SK-N-SH treated with all-trans-retinoic acid at 6 μM for 48 hours (cell line): ENCODE measurements at regions not wholly inside any gene's neighbourhood (a gene's known extent, or its start where the extent isn't known, plus 50 kb on each side); places are given as distances from the start of the nearest gene placed in this dataset.

Experiments
- ATAC-seq: fragments of 200-7000 bp; cut with Tn5 transposase; 3 replicates; pipeline ENCODE4 v1.9.1; 2020; ENCODE audit warnings: mild to moderate bottlenecking, moderate library complexity
- ARNTL ChIP-seq: fragments of 450-650 bp; formaldehyde crosslinking; IDR thresholded peaks from 2 replicates; pipeline ENCODE4 v1.5.0; 2020; ENCODE audit warnings: low read depth, mild to moderate bottlenecking, moderate library complexity, borderline replicate concordance
- BACH2 ChIP-seq: fragments of 250-450 bp; sonication (Bioruptor Pico); IDR thresholded peaks from 2 replicates; pipeline ENCODE4 v1.9.0; 2021; ENCODE audit warnings: mild to moderate bottlenecking, borderline replicate concordance
- CREB5 ChIP-seq: fragments of 250-450 bp; sonication (Bioruptor Pico); IDR thresholded peaks from 2 replicates; pipeline ENCODE4 v1.5.1; 2020; ENCODE audit warnings: low read depth, mild to moderate bottlenecking, moderate library complexity
- CSDC2 ChIP-seq: fragments of 250-450 bp; sonication (Bioruptor Pico); IDR thresholded peaks from 2 replicates; pipeline ENCODE4 v1.5.0; 2020; ENCODE audit warnings: mild to moderate bottlenecking, moderate library complexity
- CSRNP3 ChIP-seq: fragments of 250-450 bp; sonication (Bioruptor Pico); IDR thresholded peaks from 2 replicates; pipeline ENCODE4 v1.5.1; 2021; ENCODE audit warnings: mild to moderate bottlenecking, moderate library complexity
- ESRRG ChIP-seq: fragments of 250-450 bp; sonication (Bioruptor Pico); IDR thresholded peaks from 2 replicates; pipeline ENCODE4 v1.6.1; 2021; ENCODE audit warnings: mild to moderate bottlenecking
- GLIS3 ChIP-seq: fragments of 250-450 bp; sonication (Bioruptor Pico); IDR thresholded peaks from 2 replicates; pipeline ENCODE4 v1.5.0; 2020; ENCODE audit warnings: mild to moderate bottlenecking, moderate library complexity
- ISL1 ChIP-seq: fragments of 250-450 bp; sonication (Bioruptor Pico); IDR thresholded peaks from 2 replicates; pipeline ENCODE4 v2.1.2; 2022; ENCODE audit warnings: mild to moderate bottlenecking, moderate library complexity
- OSR1 ChIP-seq: fragments of 250-450 bp; sonication (Bioruptor Pico); IDR thresholded peaks from 2 replicates; pipeline ENCODE4 v1.8.0; 2022; ENCODE audit warnings: moderate library complexity, mild to moderate bottlenecking, inconsistent platforms
- PATZ1 ChIP-seq: fragments of 250-450 bp; sonication (Bioruptor Pico); IDR thresholded peaks from 2 replicates; pipeline ENCODE4 v1.8.0; 2020; ENCODE audit warnings: mild to moderate bottlenecking, moderate library complexity, borderline replicate concordance
- POU6F1 ChIP-seq: fragments of 250-450 bp; sonication (Bioruptor Pico); IDR thresholded peaks from 2 replicates; pipeline ENCODE4 v1.8.0; 2021; ENCODE audit warnings: low read depth, mild to moderate bottlenecking, moderate library complexity, borderline replicate concordance
- RARB ChIP-seq: fragments of 250-450 bp; sonication (Bioruptor Pico); IDR thresholded peaks from 2 replicates; pipeline ENCODE4 v1.8.0; 2021; ENCODE audit warnings: mild to moderate bottlenecking, moderate library complexity
- SNAI2 ChIP-seq: fragments of 250-450 bp; sonication (Bioruptor Pico); IDR thresholded peaks from 2 replicates; pipeline ENCODE4 v1.5.0; 2020; ENCODE audit warnings: mild to moderate bottlenecking, moderate library complexity
- TOX ChIP-seq: fragments of 250-450 bp; sonication (Bioruptor Pico); IDR thresholded peaks from 2 replicates; pipeline ENCODE4 v1.8.0; 2021; ENCODE audit warnings: mild to moderate bottlenecking, moderate library complexity, borderline replicate concordance
- TSHZ2 ChIP-seq: fragments of 250-450 bp; sonication (Bioruptor Pico); IDR thresholded peaks from 2 replicates; pipeline ENCODE4 v1.5.0; 2020; ENCODE audit warnings: mild to moderate bottlenecking, moderate library complexity
- ZC3H10 ChIP-seq: fragments of 250-450 bp; sonication (Bioruptor Pico); IDR thresholded peaks from 2 replicates; pipeline ENCODE4 v1.5.1; 2021; ENCODE audit warnings: mild to moderate bottlenecking, moderate library complexity
- ZFP3 ChIP-seq: fragments of 250-450 bp; sonication (Bioruptor Pico); IDR thresholded peaks from 2 replicates; pipeline ENCODE4 v1.5.0; 2020; ENCODE audit warnings: mild to moderate bottlenecking, moderate library complexity
- ZNF70 ChIP-seq: fragments of 450-650 bp; formaldehyde crosslinking; IDR thresholded peaks from 2 replicates; pipeline ENCODE4 v1.5.0; 2020; ENCODE audit warnings: mild to moderate bottlenecking, moderate library complexity

- ATAC-seq: no peak
- TF ChIP-seq ZNF70 (CRISPR knock-in tag) (no peak), CSRNP3 (CRISPR knock-in tag) (no peak), ZFP3 (no peak), SNAI2 (no peak), BACH2 (CRISPR knock-in tag) (no peak), ESRRG (CRISPR knock-in tag) (no peak), TSHZ2 (CRISPR knock-in tag) (no peak), CSDC2 (CRISPR knock-in tag) (no peak), ARNTL (no peak), ISL1 (CRISPR knock-in tag) (no peak)
These were observed 243.2 kb downstream of the NSUN3 start for GRCh38 chr3:94305835-94306611.

GRCh38 chr3:94307588-94307987 lies 244.7 kb downstream of the NSUN3 start:
- TF ChIP-seq CSRNP3 (CRISPR knock-in tag) (no peak), CSDC2 (CRISPR knock-in tag) (no peak), CREB5 (no peak), SNAI2 (no peak), BACH2 (CRISPR knock-in tag) (no peak)
- TF ChIP-seq, all 23 proteins: peak for 0
- no peak for ATAC-seq

GRCh38 chr3:94308767-94309166 lies 245.9 kb downstream of the NSUN3 start:
- TF ChIP-seq RARB (CRISPR knock-in tag) (no peak), CSDC2 (CRISPR knock-in tag) (no peak), PATZ1 (CRISPR knock-in tag) (no peak), ZC3H10 (CRISPR knock-in tag) (no peak), ZFP3 (no peak), ARNTL (no peak), ESRRG (CRISPR knock-in tag) (no peak), ISL1 (CRISPR knock-in tag) (no peak), OSR1 (no peak), TOX (CRISPR knock-in tag) (no peak), CSRNP3 (CRISPR knock-in tag) (no peak), POU6F1 (CRISPR knock-in tag) (no peak), CREB5 (no peak), GLIS3 (CRISPR knock-in tag) (no peak)
- TF ChIP-seq, all 23 proteins: peak for 0
- ATAC-seq: no peak
